ENCODE measurements at regions not wholly inside any gene's neighbourhood (a gene's known extent, or its start where the extent isn't known, plus 50 kb on each side); places are given as distances from the start of the nearest gene placed in this dataset.

GRCh38 chr11:11789735-11790369 lies 51.9 kb upstream of the USP47 start:
- peak; percentile 11 for DNase-seq (ENCODE audit: low spot score)

DNA sequence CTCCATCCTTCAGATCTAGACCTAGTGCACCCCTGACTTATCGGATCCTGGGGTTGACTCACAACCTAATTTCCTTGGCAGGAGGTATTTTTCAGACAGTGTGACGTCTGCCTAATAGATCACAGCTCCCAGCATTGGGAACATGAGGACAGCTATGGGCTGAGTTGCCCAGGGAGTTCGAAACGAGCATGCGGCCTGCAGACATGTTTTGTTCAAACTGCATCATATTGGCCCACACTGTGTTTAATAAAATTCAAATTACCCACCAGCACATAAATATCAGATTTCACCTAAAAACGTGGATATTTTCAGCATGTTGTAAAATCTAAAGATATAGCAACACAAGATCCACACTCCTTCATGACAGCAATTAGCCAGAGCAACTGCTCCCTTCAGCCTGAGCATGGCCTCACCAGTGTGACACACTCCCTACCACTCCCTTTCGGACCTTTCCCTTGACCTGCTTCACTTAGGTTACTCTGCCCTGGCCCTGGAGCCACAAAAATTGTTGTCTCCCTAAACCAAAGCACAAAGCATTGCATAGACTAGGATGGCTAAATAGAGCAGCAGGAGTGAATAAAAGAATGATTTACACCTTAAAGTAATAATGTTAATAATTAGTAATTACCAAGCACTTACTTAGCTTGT lies 53.6 kb upstream of the USP47 start:
- no peak for DNase-seq (ENCODE audit: low spot score)

- peak; percentile 63 for DNase-seq (ENCODE audit: low spot score)
Observed at GRCh38 chr11:11787305-11788062, 54.3 kb upstream of the USP47 start.

- no peak for DNase-seq (ENCODE audit: low spot score)
Observed at GRCh38 chr11:11786771-11787170, 55.0 kb upstream of the USP47 start.

DNA sequence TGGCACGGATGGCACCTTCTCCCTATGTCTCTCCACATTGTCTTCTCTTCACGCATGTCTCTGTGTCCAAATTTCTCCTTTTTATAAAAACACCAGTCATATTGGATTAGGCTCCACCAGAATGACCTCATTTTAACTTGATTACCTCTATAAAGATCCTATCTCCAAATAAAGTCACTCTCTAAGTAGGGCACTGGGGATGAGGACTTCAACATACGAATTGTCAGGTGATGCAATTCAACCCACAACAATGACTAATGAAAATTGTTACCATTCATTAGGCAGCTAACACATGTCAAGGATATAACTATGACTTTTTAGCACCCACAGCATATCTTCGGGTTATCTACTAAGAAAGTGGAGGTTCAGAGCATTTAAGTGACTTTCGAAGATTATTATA lies 55.5 kb upstream of the USP47 start:
- DNase-seq (ENCODE audit: low spot score) = no peak

DNA sequence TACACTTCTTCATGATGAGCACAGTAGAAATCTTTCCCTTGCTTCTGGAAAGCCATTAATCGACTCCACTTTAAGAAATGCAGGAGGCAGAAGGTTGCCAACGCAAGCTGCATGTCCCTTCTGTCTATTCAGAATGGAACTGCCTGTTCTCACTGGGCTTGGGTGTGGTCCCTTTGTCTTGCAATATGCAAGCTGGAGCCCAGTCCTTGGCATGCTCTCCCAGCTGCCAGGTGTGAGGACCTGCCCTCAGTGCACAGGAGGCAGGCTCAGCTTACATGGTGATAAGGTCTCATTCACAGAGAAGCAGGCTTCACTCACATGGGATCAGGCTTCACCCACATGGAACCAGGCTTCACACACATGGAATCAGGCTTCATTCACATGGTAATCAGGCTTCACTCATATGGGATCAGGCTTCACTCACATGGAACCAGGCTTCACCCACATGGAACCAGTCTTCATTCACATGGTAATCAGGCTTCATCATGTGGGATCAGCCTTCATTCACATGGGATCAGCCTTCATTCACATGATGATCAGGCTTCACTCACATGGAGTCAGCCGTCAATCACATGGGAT lies 59.2 kb upstream of the USP47 start:
- no peak for DNase-seq (ENCODE audit: low spot score)

- no peak for DNase-seq (ENCODE audit: low spot score)
Observed at GRCh38 chr11:11780858-11781257, 60.9 kb upstream of the USP47 start.

GRCh38 chr11:11779975-11780374 lies 61.8 kb upstream of the USP47 start:
- no peak for DNase-seq (ENCODE audit: low spot score)

DNA sequence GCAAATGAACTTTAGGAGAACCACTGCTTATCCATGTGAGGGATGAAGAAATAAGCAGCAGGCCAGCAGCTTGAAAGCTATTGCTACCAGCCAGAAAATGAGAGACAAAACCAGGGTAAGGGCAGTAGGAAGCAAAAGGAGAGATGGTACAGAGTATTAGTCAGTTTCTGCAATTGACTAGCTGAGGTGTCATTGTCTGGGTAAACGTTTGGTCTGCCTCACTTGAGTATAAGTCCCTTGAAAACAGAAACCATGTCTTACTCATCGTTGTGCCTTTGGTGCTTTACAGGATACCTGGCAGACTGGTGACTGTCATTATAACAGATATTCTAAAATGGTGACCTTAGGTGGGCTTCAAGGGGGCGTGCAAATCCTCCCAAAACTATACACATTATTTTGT lies 63.9 kb upstream of the USP47 start:
- no peak for DNase-seq (ENCODE audit: low spot score)

- no peak for DNase-seq (ENCODE audit: low spot score)
Observed at GRCh38 chr11:11776714-11777113, 65.1 kb upstream of the USP47 start.

DNA sequence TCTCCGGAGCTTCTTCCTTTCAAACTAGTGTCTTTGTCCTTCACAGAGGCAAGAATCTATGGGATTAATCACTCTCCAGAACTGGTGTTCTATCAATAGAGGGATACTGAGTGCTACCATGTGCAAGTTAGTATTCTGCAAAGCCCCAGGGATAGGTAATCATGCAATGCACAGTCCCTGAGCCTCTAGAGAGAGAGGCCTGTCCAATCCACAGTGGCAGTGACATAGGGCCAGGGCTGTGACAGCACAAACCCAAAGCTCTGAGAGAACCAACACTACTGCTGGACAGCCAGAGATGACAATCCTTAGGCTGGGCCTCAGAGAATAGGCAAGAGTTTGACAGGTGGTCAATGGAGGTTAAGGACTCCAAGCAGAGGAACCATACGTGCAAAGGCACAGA lies 66.8 kb upstream of the USP47 start:
- no peak for DNase-seq (ENCODE audit: low spot score)

- no peak for DNase-seq (ENCODE audit: low spot score)
Observed at GRCh38 chr11:11772865-11773515, 68.8 kb upstream of the USP47 start.

DNA sequence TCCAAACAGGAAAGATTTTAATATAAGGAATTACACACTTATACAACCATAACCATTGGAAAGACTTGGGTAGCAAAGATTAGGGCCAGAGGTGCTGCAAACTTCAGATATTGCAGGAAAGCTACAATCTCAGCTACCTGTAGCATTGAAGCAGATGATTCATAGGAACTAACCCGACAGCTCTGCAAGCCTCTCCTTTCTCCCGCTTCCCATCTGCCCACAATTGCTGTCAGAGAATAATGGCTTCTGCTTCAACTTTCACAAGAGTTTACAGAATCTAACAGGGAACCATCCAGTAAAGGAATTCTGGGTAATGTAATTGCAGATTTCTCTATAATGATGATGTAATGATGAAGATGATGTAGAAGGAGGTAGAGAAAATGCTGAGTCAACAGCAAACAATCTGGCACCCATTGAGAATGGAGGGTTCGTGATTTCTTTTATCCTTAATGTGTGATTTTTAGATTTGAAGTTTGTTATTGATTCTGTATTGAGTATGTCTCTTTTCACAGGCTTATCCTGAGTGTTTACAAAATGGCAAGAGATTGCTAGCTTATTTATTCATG lies 70.8 kb upstream of the USP47 start:
- DNase-seq (ENCODE audit: low spot score) = no peak

DNA sequence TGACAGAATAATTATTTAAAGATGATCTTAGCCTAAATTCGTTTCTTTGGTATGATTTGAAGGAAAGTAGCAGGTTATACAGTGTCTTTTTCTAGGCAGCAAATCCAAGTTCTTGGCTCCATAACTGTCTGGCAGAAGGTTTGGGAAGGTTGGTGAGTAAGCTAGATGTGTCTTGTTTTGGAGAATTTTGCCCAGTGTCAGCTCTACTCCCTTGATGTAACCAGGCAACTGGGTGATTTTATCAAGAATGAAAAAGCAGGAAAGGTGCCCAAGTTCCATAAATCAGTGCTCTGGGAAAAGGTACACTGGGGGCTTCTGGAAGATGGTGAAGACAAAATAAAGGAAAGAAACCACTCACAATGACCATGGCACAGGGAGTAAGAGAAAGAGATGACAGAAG lies 71.5 kb upstream of the USP47 start:
- DNase-seq (ENCODE audit: low spot score) = no peak

GRCh38 chr11:11769782-11770181 lies 72.0 kb upstream of the USP47 start:
- DNase-seq (ENCODE audit: low spot score) = no peak

DNA sequence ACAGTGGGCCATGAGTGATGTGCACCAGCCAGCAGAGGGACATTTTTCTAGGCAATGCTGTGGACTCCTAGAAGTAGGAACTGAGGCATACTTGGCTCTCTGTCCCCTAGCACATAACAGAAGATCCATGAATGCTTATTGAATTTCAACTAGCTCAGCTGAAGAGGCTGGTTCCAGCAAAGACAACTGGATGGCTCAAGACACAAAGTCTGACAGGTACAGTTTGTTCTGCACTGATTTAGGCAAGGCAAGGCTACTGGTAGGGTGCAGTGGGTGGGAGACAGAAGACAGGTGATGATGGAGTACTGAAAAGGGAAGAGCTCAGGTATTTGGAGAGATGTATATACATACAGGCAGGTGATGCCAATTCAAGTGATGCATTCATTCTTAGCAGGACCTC lies 72.4 kb upstream of the USP47 start:
- DNase-seq (ENCODE audit: low spot score) = no peak

- no peak for DNase-seq (ENCODE audit: low spot score)
Observed at GRCh38 chr11:11764423-11764803, 77.4 kb upstream of the USP47 start.

DNA sequence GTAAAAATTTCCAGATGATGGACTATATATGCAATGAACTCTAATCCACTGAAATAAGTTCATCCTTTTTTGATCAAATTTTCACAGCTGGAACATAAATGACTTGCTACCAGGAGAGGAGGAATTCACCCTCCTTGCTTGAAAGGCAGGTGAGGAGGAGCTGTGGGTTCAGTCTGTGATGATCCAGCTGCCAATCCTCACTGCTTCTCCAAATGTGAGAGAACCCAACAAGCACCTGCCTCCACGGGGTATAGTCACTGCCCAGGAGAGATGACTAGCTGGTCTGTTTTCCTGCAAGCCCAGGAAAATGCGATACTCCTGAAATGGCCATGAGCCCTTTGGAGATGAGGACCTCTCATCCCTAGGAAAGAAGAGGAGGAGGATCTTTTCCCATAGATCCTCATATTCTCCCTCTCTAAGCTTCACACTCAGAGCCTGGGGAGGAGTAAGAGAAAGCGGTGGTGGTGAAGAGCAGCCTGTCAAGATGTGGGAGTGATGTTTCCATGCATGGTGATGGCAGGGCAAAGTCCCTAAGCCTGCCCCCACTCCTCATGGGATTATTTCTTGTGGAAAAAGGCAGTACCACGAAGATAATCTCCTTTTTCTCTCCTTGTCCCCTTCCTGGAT lies 77.9 kb upstream of the USP47 start:
- DNase-seq (ENCODE audit: low spot score) = no peak

GRCh38 chr11:11760838-11761237 lies 80.9 kb upstream of the USP47 start:
- no peak for DNase-seq (ENCODE audit: low spot score)

DNA sequence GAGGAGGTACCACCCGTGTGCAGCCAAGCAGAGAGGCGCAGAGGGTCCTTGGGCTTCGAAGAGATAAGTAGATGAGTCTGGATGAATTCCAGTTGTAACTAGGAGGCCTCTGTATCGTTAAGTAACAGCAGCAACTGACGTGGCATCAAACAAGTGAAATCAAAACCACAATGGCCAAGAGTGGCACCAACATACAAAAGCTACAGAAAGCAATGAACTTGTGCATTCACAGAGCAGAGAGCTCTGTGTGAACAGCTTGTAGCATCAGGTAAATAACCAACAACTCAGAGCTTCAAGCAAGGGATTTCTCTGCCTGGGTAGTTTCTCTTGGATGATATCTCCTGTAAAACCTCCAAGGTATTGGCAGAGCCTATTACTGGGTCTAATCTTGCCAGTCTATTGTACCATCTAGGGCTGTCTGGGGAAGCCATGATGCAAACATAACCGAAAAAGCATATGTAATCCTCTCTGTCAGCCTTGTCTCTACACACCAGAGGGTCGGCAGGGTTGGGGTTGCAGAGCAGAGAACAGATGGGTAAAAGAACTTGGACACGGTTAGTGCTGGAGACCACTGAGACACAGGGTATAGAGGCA lies 83.1 kb upstream of the USP47 start:
- DNase-seq (ENCODE audit: low spot score) = no peak

- DNase-seq (ENCODE audit: low spot score) = no peak
Observed at GRCh38 chr11:11757909-11758308, 83.9 kb upstream of the USP47 start.

Data from LoVo (cell line).